Left lung (tissue), 4 donors: ENCODE measurements at regions not wholly inside any gene's neighbourhood (a gene's known extent, or its start where the extent isn't known, plus 50 kb on each side); places are given as distances from the start of the nearest gene placed in this dataset.
A peak's percentile ranks its signal among the peaks of the same experiment; 100 is the strongest.

Experiments used
- ATAC-seq: fragments of 200-7000 bp; cut with Tn5 transposase; one replicate; pipeline ENCODE4 v1.9.1; 2020; ENCODE audit warnings: moderate library complexity
- DNase-seq, 4 donors: peaks; one replicate each; pipeline ENCODE4 v3.0.0-alpha.2; 2013 to 2020
- H3K27ac ChIP-seq, 2 donors: fragments of 200-600 bp; sonication (generic) in 1 of 2; one replicate each; pipeline versions ENCODE4 v1.5.0 to v1.8.0; 2020 to 2021
- H3K27me3 ChIP-seq, 2 donors: fragments of 200-600 bp; sonication (generic) in 1 of 2; one replicate each; pipeline versions ENCODE4 v1.5.0 to v1.8.0; 2020 to 2021
- H3K36me3 ChIP-seq, 2 donors: fragments of 200-600 bp; sonication (generic) in 1 of 2; one replicate each; pipeline versions ENCODE4 v1.5.0 to v1.8.0; 2020 to 2021
- H3K4me1 ChIP-seq, 2 donors: fragments of 200-600 bp; one replicate each; pipeline ENCODE4 v1.8.0; 2021
- H3K4me3 ChIP-seq, 2 donors: fragments of 200-600 bp; sonication (generic) in 1 of 2; one replicate each; pipeline versions ENCODE4 v1.5.0 to v1.8.0; 2020 to 2021; ENCODE audit warnings: mild to moderate bottlenecking in 1 of 2
- H3K9me3 ChIP-seq, 2 donors: fragments of 200-600 bp; sonication (generic) in 1 of 2; one replicate each; pipeline versions ENCODE4 v1.5.0 to v1.8.0; 2020 to 2021
- intact Hi-C, 2 donors: fragments of 100-400 bp; cut with DNase I; formaldehyde crosslinking; loops; one replicate each; pipeline versions ENCODE4 v1.11.2 to v1.14.2; 2022
- TF ChIP-seq, protein P1 (sequence below), 2 donors: fragments of 200-600 bp; sonication (generic) in 1 of 2; IDR thresholded peaks; one replicate each; pipeline versions ENCODE4 v1.5.0 to v1.8.0; 2021; ENCODE audit warnings: antibody characterized with exemption in 2 of 2
- donor health status: DM: no; HTN: yes; CAD: no.
- donor health status: DM: no; HTN: no; CAD: no.

- no peak for DNase-seq
- Histone ChIP-seq H3K4me1 (peaks cover 4 to 24% of the 10 kb centered on the region in 2 donors), H3K27ac (peak overlapping the region in 1 of 2 donors; percentile 80), H3K36me3 (no peaks in the 10 kb centered on the region), H3K4me3 (no peak overlapping the region), H3K27me3 (no peaks in the 10 kb centered on the region), H3K9me3 (no peaks in the 10 kb centered on the region)
- TF ChIP-seq, protein P1, sequence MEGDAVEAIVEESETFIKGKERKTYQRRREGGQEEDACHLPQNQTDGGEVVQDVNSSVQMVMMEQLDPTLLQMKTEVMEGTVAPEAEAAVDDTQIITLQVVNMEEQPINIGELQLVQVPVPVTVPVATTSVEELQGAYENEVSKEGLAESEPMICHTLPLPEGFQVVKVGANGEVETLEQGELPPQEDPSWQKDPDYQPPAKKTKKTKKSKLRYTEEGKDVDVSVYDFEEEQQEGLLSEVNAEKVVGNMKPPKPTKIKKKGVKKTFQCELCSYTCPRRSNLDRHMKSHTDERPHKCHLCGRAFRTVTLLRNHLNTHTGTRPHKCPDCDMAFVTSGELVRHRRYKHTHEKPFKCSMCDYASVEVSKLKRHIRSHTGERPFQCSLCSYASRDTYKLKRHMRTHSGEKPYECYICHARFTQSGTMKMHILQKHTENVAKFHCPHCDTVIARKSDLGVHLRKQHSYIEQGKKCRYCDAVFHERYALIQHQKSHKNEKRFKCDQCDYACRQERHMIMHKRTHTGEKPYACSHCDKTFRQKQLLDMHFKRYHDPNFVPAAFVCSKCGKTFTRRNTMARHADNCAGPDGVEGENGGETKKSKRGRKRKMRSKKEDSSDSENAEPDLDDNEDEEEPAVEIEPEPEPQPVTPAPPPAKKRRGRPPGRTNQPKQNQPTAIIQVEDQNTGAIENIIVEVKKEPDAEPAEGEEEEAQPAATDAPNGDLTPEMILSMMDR (IDR thresholded peaks at IDR 0.05): no peak
- ATAC-seq: peak; percentile 75
- intact Hi-C loops: no loop called here
These were observed 51.6 kb upstream of the SRP54 start for GRCh38 chr14:34931206-34931605.

- no peak overlapping the region for H3K4me3 ChIP-seq
- H3K36me3 ChIP-seq: no peaks in the 10 kb centered on the region
- H3K9me3 ChIP-seq: no peaks in the 10 kb centered on the region
- H3K4me1 ChIP-seq: peaks cover 4 to 23% of the 10 kb centered on the region in 2 donors
- DNase-seq (no peak), ATAC-seq (no peak)
- intact Hi-C loops: no loop called here
- H3K27me3 ChIP-seq: no peaks in the 10 kb centered on the region
- peak overlapping the region in 1 of 2 donors; percentile 80 for H3K27ac ChIP-seq
- TF ChIP-seq, protein P1 (IDR thresholded peaks at IDR 0.05): no peak
These were observed 52.2 kb upstream of the SRP54 start for GRCh38 chr14:34930591-34931091.

DNA sequence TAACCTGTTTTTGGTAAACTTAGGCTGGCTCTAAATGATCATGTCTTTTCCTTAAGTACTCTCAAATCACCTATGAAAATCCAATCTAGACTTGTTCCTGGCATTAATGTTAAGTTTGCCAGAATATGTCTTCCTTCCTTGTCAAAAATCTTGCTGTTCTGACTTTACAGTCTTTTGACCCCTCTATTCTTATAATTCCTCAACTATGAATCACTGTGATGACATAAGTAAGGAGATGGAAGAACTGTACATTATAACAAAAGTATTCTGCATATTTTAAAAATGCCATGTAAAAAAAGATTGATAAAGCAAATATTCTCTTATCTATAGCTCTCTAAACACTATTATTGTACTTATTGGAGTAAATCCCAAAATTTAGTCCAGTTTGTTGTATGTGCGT is 51.4 kb upstream of the BAZ1A start:
- TF ChIP-seq, protein P1 (IDR thresholded peaks at IDR 0.05): no peak
- ATAC-seq (no peak), DNase-seq (no peak)
- Histone ChIP-seq H3K9me3 (no peaks in the 10 kb centered on the region), H3K36me3 (no peaks in the 10 kb centered on the region), H3K4me1 (peaks cover 3 to 19% of the 10 kb centered on the region in 2 donors), H3K27me3 (no peaks in the 10 kb centered on the region), H3K4me3 (no peak overlapping the region), H3K27ac (no peak overlapping the region)
- intact Hi-C loops: no loop called here
